Body of pancreas (tissue), 4 donors: ENCODE measurements at regions not wholly inside any gene's neighbourhood (a gene's known extent, or its start where the extent isn't known, plus 50 kb on each side); places are given as distances from the start of the nearest gene placed in this dataset.

Source experiments
- ATAC-seq: fragments of 150-250 bp; one replicate; pipeline ENCODE4 v1.9.1; 2016
- DNase-seq, 4 donors: peaks; one replicate each; pipeline ENCODE4 v3.0.0-alpha.2; 2019
- H3K27ac ChIP-seq, 4 donors: fragments of 200-600 bp; sonication (generic); 1 replicate in 3 of 4; 2 replicates in 1 of 4; pipeline versions ENCODE4 v1.5.1 to v1.6.1; 2016 to 2019; ENCODE audit warnings: mild to moderate bottlenecking in 1 of 4, mixed read lengths in 1 of 4, moderate library complexity in 1 of 4
- H3K27me3 ChIP-seq, 2 donors: fragments of 200-600 bp; sonication (generic); one replicate each; pipeline ENCODE4 v1.6.0; 2016; ENCODE audit warnings: mild to moderate bottlenecking in 1 of 2
- H3K36me3 ChIP-seq, 2 donors: fragments of 200-600 bp; sonication (generic); replicated peaks in 1 of 2; 2 replicates each; pipeline ENCODE4 v1.5.1; 2016; ENCODE audit warnings: low read depth in 2 of 2; ENCODE audit not compliant: insufficient read depth in 1 of 2
- H3K4me1 ChIP-seq: fragments of 200-600 bp; sonication (generic); one replicate; pipeline ENCODE4 v1.6.0; 2016
- H3K4me3 ChIP-seq, 2 donors: fragments of 200-600 bp; sonication (generic); 1 replicate in 1 of 2; 2 replicates in 1 of 2; pipeline ENCODE4 v1.5.1; 2016 to 2019
- H3K9me3 ChIP-seq, 3 donors: fragments of 200-600 bp; sonication (generic); 1 replicate in 2 of 3; 2 replicates in 1 of 3; pipeline ENCODE4 v1.5.1; 2016
- POLR2A ChIP-seq, 3 donors: fragments of 450-650 bp; IDR thresholded peaks; one replicate each; pipeline ENCODE4 v1.6.1; 2016; ENCODE audit warnings: antibody characterized with exemption in 3 of 3, mild to moderate bottlenecking in 2 of 3
- WGBS, 2 donors: methylation state at CpG; one replicate each; pipeline ENCODE4 v1.1.5; 2017; 5-methylcytosine and 5-hydroxymethylcytosine counted together
- intact Hi-C: fragments of 100-400 bp; cut with DNase I; formaldehyde crosslinking; loops from one replicate; pipeline ENCODE4 v1.15.1; 2023
- TF ChIP-seq, protein P1 (sequence below), 7 experiments: fragments of 450-650 bp in 4 of 7; fragments of 200-600 bp in 3 of 7; sonication (generic) in 3 of 7; IDR thresholded peaks; one replicate each; pipeline ENCODE4 v1.5.1; 2016 to 2019; ENCODE audit warnings: antibody characterized with exemption in 7 of 7

DNA sequence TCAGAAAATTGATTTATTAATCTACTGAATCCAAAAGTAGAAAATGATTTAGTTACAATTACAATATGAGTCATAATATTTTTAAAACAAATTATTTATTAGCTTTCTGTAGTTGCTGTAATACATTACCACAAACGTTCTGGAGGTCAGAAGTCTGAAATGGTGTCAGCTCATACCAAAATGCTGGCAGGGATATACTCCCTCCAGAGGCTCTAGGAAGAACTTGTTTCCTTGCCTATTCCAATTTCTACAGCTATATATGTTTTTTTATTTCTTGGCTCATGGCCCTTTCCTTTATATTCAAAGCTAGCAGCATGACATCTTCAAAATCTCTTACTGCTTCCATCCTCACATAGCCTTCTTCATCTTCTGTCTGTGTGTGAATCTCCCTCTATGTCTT, 667.9 kb upstream of the ITGA1 start:
- Histone ChIP-seq H3K9me3 (no peaks in the 10 kb centered on the region), H3K27ac (no peak overlapping the region), H3K4me3 (no peak overlapping the region), H3K4me1 (no peaks in the 10 kb centered on the region), H3K36me3 (no peaks in the 10 kb centered on the region), H3K27me3 (no peaks in the 10 kb centered on the region)
- ATAC-seq (no peak), DNase-seq (no peak)
- TF ChIP-seq, protein P1, sequence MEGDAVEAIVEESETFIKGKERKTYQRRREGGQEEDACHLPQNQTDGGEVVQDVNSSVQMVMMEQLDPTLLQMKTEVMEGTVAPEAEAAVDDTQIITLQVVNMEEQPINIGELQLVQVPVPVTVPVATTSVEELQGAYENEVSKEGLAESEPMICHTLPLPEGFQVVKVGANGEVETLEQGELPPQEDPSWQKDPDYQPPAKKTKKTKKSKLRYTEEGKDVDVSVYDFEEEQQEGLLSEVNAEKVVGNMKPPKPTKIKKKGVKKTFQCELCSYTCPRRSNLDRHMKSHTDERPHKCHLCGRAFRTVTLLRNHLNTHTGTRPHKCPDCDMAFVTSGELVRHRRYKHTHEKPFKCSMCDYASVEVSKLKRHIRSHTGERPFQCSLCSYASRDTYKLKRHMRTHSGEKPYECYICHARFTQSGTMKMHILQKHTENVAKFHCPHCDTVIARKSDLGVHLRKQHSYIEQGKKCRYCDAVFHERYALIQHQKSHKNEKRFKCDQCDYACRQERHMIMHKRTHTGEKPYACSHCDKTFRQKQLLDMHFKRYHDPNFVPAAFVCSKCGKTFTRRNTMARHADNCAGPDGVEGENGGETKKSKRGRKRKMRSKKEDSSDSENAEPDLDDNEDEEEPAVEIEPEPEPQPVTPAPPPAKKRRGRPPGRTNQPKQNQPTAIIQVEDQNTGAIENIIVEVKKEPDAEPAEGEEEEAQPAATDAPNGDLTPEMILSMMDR (IDR thresholded peaks at IDR 0.05) = no peak
- no peak for TF ChIP-seq POLR2A (IDR thresholded peaks at IDR 0.05)
- whole genome bisulfite sequencing, 2 donors = 7 to 8% methylated on average over 1 of the region's 1 CpG
- intact Hi-C loops = no loop called here

DNA sequence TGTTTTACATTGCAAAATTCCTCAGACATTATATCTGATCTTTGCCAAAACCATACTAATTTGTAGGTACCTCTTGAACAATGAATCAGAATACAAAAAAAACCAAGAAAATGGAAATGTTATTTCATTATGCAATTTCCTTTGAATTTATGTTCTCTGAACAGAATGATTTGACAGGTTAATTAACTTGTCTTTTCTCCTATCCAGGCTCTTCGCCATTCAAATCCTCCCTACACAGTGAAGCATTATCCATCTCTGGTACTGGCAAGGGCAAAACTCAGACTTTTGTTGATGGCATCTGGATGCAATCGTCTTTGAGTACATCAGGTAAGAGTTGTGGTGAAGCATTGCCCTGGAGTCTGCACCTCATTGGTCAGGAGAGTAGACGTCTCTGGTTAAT, 655.7 kb upstream of the ITGA1 start:
- intact Hi-C loops = no loop called here
- no peak for TF ChIP-seq POLR2A (IDR thresholded peaks at IDR 0.05)
- TF ChIP-seq, protein P1 (IDR thresholded peaks at IDR 0.05) = no peak

DNA sequence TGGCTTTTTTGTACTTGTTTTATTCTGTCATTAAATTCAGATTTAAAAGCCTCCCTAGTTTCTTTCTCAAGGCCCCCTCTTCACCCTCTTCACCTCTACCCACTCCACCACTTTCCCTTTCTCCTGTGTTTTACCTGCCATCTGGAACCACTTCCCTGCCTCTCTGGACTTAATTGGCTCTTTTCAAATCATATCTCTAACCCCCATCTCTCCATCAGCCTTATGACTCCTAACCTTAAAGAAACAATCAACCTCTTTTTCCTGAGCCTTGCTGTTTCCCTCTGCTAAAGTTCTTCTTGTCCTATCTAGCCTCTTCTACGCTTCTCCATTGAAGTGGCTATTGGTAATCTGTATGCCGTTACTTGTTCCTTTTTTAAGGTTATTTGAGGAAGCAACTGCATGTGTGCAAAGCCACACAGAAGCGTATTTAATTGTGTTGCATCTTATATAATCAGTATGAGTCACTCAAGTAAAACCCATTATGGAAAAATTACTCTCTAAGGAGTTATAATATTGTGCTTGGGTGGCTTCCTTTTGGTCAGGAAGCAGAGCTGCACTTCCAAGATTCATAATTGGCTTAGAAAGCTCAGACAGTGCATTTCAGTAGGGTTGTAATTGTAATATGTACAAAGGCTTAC, 653.6 kb upstream of the ITGA1 start:
- intact Hi-C loops = no loop called here
- no peaks in the 10 kb centered on the region for H3K27me3 ChIP-seq
- TF ChIP-seq POLR2A (IDR thresholded peaks at IDR 0.05) = no peak
- TF ChIP-seq, protein P1 (IDR thresholded peaks at IDR 0.05) = no peak
- no peaks in the 10 kb centered on the region for H3K36me3 ChIP-seq
- 36 to 58% methylated on average over 3 of the region's 3 CpGs for WGBS, 2 donors
- no peak overlapping the region for H3K27ac ChIP-seq
- H3K4me1 ChIP-seq = no peaks in the 10 kb centered on the region
- H3K4me3 ChIP-seq = no peak overlapping the region
- DNase-seq (no peak), ATAC-seq (no peak)
- no peaks in the 10 kb centered on the region for H3K9me3 ChIP-seq

More for the DNA sequence above, 655.7 kb upstream of the ITGA1 start:
- ATAC-seq (no peak), DNase-seq (no peak)
- Histone ChIP-seq H3K9me3 (no peaks in the 10 kb centered on the region), H3K36me3 (no peaks in the 10 kb centered on the region), H3K27me3 (no peaks in the 10 kb centered on the region), H3K4me3 (no peak overlapping the region), H3K27ac (no peak overlapping the region), H3K4me1 (no peaks in the 10 kb centered on the region)
- 42 to 51% methylated on average over 3 of the region's 3 CpGs for WGBS, 2 donors

DNA sequence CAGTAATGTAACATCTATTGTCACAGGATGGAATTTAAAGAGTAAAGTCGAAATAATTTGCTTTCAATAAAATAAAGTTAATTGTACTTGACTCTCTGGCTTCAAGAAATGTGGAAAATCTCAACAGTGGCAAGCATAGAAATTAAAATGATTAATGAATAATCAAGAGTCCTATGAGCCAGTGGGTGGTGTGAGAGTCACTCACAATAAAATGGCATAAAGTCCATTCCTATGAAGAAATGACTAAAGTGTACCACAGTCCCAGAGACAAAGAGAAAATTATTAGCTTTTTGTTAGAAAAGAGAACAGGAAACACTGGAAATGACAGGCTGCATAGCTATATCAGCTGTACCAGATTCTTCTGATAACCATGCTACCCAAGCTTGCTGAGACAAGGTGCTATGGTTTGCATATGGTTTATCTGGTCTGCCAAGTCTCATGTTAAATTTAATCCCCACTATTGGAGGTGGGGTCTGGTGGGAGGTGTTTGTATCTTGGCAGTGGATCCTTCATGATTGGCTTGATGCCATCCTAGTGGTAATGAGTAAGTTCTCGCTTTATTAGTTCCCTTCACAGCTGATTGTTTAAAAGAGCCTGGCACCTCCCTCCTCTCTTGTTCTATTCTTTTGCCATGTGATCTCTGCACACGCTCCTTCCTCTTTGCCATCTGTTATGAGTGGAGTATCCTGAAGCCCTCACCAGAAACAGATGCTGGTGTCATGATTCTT, 647.7 kb upstream of the ITGA1 start:
- WGBS, 2 donors = 49 to 52% methylated on average over 3 of the region's 3 CpGs
- no peak for DNase-seq
- intact Hi-C loops = no loop called here
- Histone ChIP-seq H3K27me3 (no peaks in the 10 kb centered on the region), H3K4me1 (no peaks in the 10 kb centered on the region), H3K4me3 (no peak overlapping the region), H3K9me3 (no peaks in the 10 kb centered on the region), H3K36me3 (no peaks in the 10 kb centered on the region), H3K27ac (no peak overlapping the region)
- no peak for ATAC-seq
- TF ChIP-seq, protein P1 (IDR thresholded peaks at IDR 0.05) = no peak
- no peak for TF ChIP-seq POLR2A (IDR thresholded peaks at IDR 0.05)

DNA sequence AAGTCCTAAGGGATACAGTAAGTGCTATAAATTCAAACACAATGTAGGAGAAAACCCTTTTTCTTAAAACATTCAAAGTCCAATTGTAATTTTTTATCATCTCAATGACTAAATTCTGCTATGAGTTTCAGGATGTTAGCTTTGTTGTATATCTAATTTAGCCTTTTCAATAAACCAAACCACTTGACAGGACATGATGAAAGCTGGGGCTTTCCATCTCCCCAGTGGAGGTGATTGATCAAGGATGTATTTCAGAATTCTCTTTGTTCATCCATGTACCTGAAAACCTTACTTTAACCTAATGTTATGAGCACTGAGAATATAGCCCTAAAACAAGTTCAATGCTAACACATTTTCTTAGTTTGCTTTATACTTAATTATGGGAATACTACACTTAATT, 639.0 kb upstream of the ITGA1 start:
- ATAC-seq (no peak), DNase-seq (no peak)
- H3K4me1 ChIP-seq = peaks cover 12% of the 10 kb centered on the region
- H3K4me3 ChIP-seq = no peak overlapping the region
- intact Hi-C loops = no loop called here
- H3K9me3 ChIP-seq = no peaks in the 10 kb centered on the region
- no peaks in the 10 kb centered on the region for H3K36me3 ChIP-seq
- TF ChIP-seq, protein P1 (IDR thresholded peaks at IDR 0.05) = no peak
- no peak for TF ChIP-seq POLR2A (IDR thresholded peaks at IDR 0.05)
- H3K27me3 ChIP-seq = no peaks in the 10 kb centered on the region
- H3K27ac ChIP-seq = no peak overlapping the region
